ENCODE measurements at regions not wholly inside any gene's neighbourhood (a gene's known extent, or its start where the extent isn't known, plus 50 kb on each side); places are given as distances from the start of the nearest gene placed in this dataset.

DNA sequence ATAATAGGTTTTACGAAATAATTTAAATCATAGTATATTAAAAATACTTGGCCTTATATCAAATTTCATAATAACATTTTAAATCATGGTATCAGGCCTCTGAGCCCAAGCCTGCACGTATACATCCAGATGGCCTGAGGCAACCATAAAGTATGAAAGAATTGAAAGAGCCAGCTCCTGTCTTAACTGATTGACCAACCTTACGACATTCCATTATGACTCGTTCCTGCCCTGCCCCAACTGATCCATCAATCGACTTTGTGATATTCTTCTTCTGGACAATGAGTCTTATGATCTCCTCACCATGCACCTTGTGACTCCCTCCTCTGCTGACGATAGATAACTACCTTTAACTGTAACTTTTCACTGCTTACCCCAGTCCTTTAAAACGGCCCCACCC, 545.0 kb downstream of the MTRR start:
- H2AFZ ChIP-seq (ENCODE audit: low read depth, low read length, poor library complexity, severe bottlenecking), result no peak overlapping the region
- DNase-seq (ENCODE audit: low read depth, low spot score), result no peak
- H3K9me3 ChIP-seq (ENCODE audit: control insufficient read depth in 1 of 2, insufficient read depth in 1 of 2, low read depth in 1 of 2, low read length in 2 of 2), result peaks cover 17 to 20% of the 10 kb centered on the region in 2 experiments; a peak in 3 of 4 replicates
- no peaks in the 10 kb centered on the region for H3K4me1 ChIP-seq (ENCODE audit: control insufficient read depth in 1 of 2, insufficient read depth in 2 of 2, low read length in 2 of 2)
- intact Hi-C loops (cut with micrococcal nuclease), result no loop called here
- no TSS peak for BruUV-seq (replicated peaks)
- no peak overlapping the region for H3K27ac ChIP-seq (ENCODE audit: low read depth, low read length)
- TF ChIP-seq EGR1 (IDR thresholded peaks at IDR 0.05; ENCODE audit: low read depth) (no peak), SP1 (IDR thresholded peaks at IDR 0.05; ENCODE audit: low read depth) (no peak), YY1 (IDR thresholded peaks at IDR 0.05; ENCODE audit: extremely low read depth, insufficient replicate concordance, low read depth, low read length) (no peak), JUND (IDR thresholded peaks at IDR 0.05) (no peak), RAD21 (IDR thresholded peaks at IDR 0.05; ENCODE audit: low read depth) (no peak), SIN3A (IDR thresholded peaks at IDR 0.05; ENCODE audit: low read depth) (no peak)
- TF ChIP-seq, protein P1, sequence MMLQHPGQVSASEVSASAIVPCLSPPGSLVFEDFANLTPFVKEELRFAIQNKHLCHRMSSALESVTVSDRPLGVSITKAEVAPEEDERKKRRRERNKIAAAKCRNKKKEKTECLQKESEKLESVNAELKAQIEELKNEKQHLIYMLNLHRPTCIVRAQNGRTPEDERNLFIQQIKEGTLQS (IDR thresholded peaks at IDR 0.05), result no peak
- TF ChIP-seq, protein P2, sequence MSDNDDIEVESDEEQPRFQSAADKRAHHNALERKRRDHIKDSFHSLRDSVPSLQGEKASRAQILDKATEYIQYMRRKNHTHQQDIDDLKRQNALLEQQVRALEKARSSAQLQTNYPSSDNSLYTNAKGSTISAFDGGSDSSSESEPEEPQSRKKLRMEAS (IDR thresholded peaks at IDR 0.05), result no peak
- no peaks in the 10 kb centered on the region for H4K20me1 ChIP-seq (ENCODE audit: insufficient read depth)
- H3K36me3 ChIP-seq (ENCODE audit: control insufficient read depth in 1 of 2, insufficient read depth in 2 of 2, low read length in 2 of 2), result no peaks in the 10 kb centered on the region
- ChIA-PET POLR2A (no interaction called here), CTCF (no interaction called here), RAD21 (ENCODE audit: low non-redundant PET in 1 of 2, low total read pairs in 2 of 2, uncharacterized antibody in 2 of 2, unreplicated experiment in 2 of 2) (no interaction called here)
- H3K9me2 ChIP-seq (ENCODE audit: insufficient read depth), result no peaks in the 10 kb centered on the region
- H3K27me3 ChIP-seq (ENCODE audit: insufficient read depth, low read length), result no peaks in the 10 kb centered on the region
- no peaks in the 10 kb centered on the region for H3K79me2 ChIP-seq (ENCODE audit: insufficient read depth, low read length)
- no peak overlapping the region for H3K4me2 ChIP-seq (ENCODE audit: low read length)
- no peak overlapping the region for H3K9ac ChIP-seq (ENCODE audit: low read length)
- no peak overlapping the region for H3K4me3 ChIP-seq (replicated peaks in 1 of 2; ENCODE audit: low read depth in 1 of 2, low read length in 2 of 2)
- no peak for ATAC-seq

DNA sequence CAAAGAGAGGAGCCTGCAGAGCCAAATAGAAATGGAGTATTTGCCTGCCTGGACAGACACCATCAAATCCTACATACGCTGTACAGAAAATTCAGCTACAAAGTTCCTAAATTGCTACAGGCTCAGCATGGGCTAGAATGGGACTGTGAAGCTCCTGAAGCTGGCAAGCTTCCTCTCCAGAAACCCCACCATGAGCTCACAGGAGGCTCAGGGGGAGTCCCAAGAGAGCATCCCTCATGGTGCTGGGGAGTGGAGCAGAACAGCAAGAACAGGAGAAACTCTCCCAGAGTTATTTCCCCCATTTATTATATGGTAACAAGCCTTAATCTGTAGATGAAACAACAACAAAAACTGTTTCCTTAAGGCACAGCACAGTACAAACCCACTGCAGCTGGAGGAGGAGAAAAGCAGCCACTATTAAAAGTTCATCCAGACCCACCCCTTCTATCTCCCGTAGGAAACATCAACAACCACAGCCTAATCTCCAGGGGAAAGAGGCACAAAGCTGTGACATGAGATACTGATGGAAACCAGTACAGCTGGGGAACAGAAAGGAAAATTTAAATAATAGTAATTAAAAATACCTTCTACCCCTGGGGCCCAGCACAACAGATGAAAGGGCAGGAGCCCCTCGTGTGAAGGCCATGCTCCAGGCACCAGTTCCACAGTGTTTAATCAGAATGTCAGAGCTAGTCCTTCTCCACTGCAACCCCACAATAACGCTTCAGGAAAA, 548.5 kb downstream of the MTRR start:
- Histone ChIP-seq H3K9me2 (ENCODE audit: insufficient read depth) (no peaks in the 10 kb centered on the region), H3K27me3 (ENCODE audit: insufficient read depth, low read length) (no peaks in the 10 kb centered on the region), H3K36me3 (ENCODE audit: control insufficient read depth in 1 of 2, insufficient read depth in 2 of 2, low read length in 2 of 2) (no peaks in the 10 kb centered on the region), H3K4me1 (ENCODE audit: control insufficient read depth in 1 of 2, insufficient read depth in 2 of 2, low read length in 2 of 2) (no peaks in the 10 kb centered on the region), H3K27ac (ENCODE audit: low read depth, low read length) (no peak overlapping the region), H3K4me3 (replicated peaks in 1 of 2; ENCODE audit: low read depth in 1 of 2, low read length in 2 of 2) (no peak overlapping the region), H2AFZ (ENCODE audit: low read depth, low read length, poor library complexity, severe bottlenecking) (no peak overlapping the region), H3K9ac (ENCODE audit: low read length) (no peak overlapping the region), H3K79me2 (ENCODE audit: insufficient read depth, low read length) (no peaks in the 10 kb centered on the region), H4K20me1 (ENCODE audit: insufficient read depth) (no peaks in the 10 kb centered on the region), H3K9me3 (ENCODE audit: control insufficient read depth in 1 of 2, insufficient read depth in 1 of 2, low read depth in 1 of 2, low read length in 2 of 2) (peaks cover 3 to 6% of the 10 kb centered on the region in 2 experiments; a peak in 2 of 4 replicates), H3K4me2 (ENCODE audit: low read length) (no peak overlapping the region)
- POLR2A ChIA-PET, result no interaction called here
- no peak for TF ChIP-seq JUND (IDR thresholded peaks at IDR 0.05)
- no peak for TF ChIP-seq EGR1 (IDR thresholded peaks at IDR 0.05; ENCODE audit: low read depth)
- TF ChIP-seq, protein P3, sequence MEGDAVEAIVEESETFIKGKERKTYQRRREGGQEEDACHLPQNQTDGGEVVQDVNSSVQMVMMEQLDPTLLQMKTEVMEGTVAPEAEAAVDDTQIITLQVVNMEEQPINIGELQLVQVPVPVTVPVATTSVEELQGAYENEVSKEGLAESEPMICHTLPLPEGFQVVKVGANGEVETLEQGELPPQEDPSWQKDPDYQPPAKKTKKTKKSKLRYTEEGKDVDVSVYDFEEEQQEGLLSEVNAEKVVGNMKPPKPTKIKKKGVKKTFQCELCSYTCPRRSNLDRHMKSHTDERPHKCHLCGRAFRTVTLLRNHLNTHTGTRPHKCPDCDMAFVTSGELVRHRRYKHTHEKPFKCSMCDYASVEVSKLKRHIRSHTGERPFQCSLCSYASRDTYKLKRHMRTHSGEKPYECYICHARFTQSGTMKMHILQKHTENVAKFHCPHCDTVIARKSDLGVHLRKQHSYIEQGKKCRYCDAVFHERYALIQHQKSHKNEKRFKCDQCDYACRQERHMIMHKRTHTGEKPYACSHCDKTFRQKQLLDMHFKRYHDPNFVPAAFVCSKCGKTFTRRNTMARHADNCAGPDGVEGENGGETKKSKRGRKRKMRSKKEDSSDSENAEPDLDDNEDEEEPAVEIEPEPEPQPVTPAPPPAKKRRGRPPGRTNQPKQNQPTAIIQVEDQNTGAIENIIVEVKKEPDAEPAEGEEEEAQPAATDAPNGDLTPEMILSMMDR (IDR thresholded peaks at IDR 0.05 in 2 of 3, conservative IDR thresholded peaks at IDR 0.05 in 1 of 3; ENCODE audit: borderline replicate concordance in 1 of 3, insufficient read depth in 1 of 3, low read depth in 2 of 3, low read length in 2 of 3), result no peak
- TF ChIP-seq TCF7L2 (IDR thresholded peaks at IDR 0.05; ENCODE audit: borderline replicate concordance, extremely low read depth, insufficient read depth, insufficient read length), result no peak
- TF ChIP-seq ZNF274 (IDR thresholded peaks at IDR 0.05; ENCODE audit: low read depth, low read length), result no peak
- TF ChIP-seq POLR2AphosphoS5 (IDR thresholded peaks at IDR 0.05; ENCODE audit: low read depth, low read length), result no peak
- no peak for TF ChIP-seq SIN3A (IDR thresholded peaks at IDR 0.05; ENCODE audit: low read depth)
- TF ChIP-seq EZH2 (IDR thresholded peaks at IDR 0.05), result no peak
- no peak for TF ChIP-seq FOSL1 (IDR thresholded peaks at IDR 0.05; ENCODE audit: low read depth)
- TF ChIP-seq, protein P2 (IDR thresholded peaks at IDR 0.05), result no peak
- no peak for TF ChIP-seq POLR2A (IDR thresholded peaks at IDR 0.05; ENCODE audit: borderline replicate concordance, extremely low read depth, insufficient read depth, insufficient read length)
- no peak for TF ChIP-seq YY1 (IDR thresholded peaks at IDR 0.05; ENCODE audit: extremely low read depth, insufficient replicate concordance, low read depth, low read length)
- TF ChIP-seq ZFX (IDR thresholded peaks at IDR 0.05), result no peak
- TF ChIP-seq, protein P1 (IDR thresholded peaks at IDR 0.05), result no peak
- no peak for TF ChIP-seq ELF1 (IDR thresholded peaks at IDR 0.05; ENCODE audit: borderline replicate concordance, low read depth)
- BruUV-seq (replicated peaks), result no TSS peak
- intact Hi-C loops (cut with micrococcal nuclease), result no loop called here
- CTCF ChIA-PET, result no interaction called here
- DNase-seq (ENCODE audit: low read depth, low spot score), result no peak
- RAD21 ChIA-PET (ENCODE audit: low non-redundant PET in 1 of 2, low total read pairs in 2 of 2, uncharacterized antibody in 2 of 2, unreplicated experiment in 2 of 2), result no interaction called here
- no peak for ATAC-seq
